K562 (cell line): ENCODE measurements at regions not wholly inside any gene's neighbourhood (a gene's known extent, or its start where the extent isn't known, plus 50 kb on each side); places are given as distances from the start of the nearest gene placed in this dataset.

Experiments used
- ATAC-seq: fragments of 200-7000 bp; cut with Tn5 transposase; 3 replicates; pipeline ENCODE4 v1.9.1; 2020; ENCODE audit warnings: moderate library complexity
- BruUV-seq: library from RNA; stranded (reverse); fragments of 400-500 nt; replicated peaks from 2 replicates; lab custom pipeline; 2021; lab: Mats Ljungman, UMichigan
- CTCF ChIA-PET: fragments of 300-600 bp; formaldehyde crosslinking; extraction: SDS; loops from one replicate; lab custom pipeline; 2021; ENCODE audit warnings: low intra/inter-chr PET ratio; lab: Yijun Ruan, JAX
- POLR2A ChIA-PET: fragments of 300-600, 350-650 bp; sonication (Branson Sonifier 250); formaldehyde crosslinking; extraction: SDS; loops from one replicate; lab custom pipeline; 2021; ENCODE audit warnings: antibody characterized with exemption, inconsistent platforms; lab: Yijun Ruan, JAX
- DNase-seq, 4 experiments: peaks; one replicate each; pipeline versions ENCODE4 v3.0.0 to v3.0.0-alpha.2; 2011 to 2018; ENCODE audit warnings: low spot score in 3 of 4, mixed read lengths in 3 of 4; ENCODE audit errors: extremely low read depth in 1 of 4
- FAIRE-seq: peaks from 2 replicates; lab custom pipeline; 2011; peaks lifted over from hg19 to GRCh38; lab: Jason Lieb, UNC
- H2AFZ ChIP-seq: 2 replicates; pipeline ENCODE4 v1.6.0; 2011; ENCODE audit warnings: low read depth, low read length, control low read depth, inconsistent platforms
- H3K27ac ChIP-seq: fragments of 200-600 bp; 3 replicates; pipeline ENCODE4 v1.8.0; 2011; ENCODE audit warnings: low read depth, mild to moderate bottlenecking, control low read depth, inconsistent platforms, low read length, moderate library complexity, mixed read lengths; ENCODE audit errors: extremely low read depth
- H3K27me3 ChIP-seq, 2 experiments: fragments of 300-600 bp in 1 of 2; 2 replicates in 1 of 2; 3 replicates in 1 of 2; pipeline versions ENCODE4 v1.6.0 to v1.8.0; 2011; ENCODE audit warnings: inconsistent platforms in 2 of 2, low read length in 2 of 2, mild to moderate bottlenecking in 1 of 2, mixed read lengths in 1 of 2, moderate library complexity in 1 of 2; ENCODE audit not compliant: control insufficient read depth in 2 of 2, insufficient read depth in 2 of 2
- H3K36me3 ChIP-seq: fragments of 300-600 bp; 3 replicates; pipeline ENCODE4 v1.8.0; 2011; ENCODE audit warnings: mild to moderate bottlenecking, low read length, inconsistent platforms; ENCODE audit not compliant: control insufficient read depth, insufficient read depth
- H3K4me1 ChIP-seq, 2 experiments: fragments of 200-600 bp in 1 of 2; replicated peaks in 1 of 2; 2 replicates in 1 of 2; 3 replicates in 1 of 2; pipeline versions ENCODE4 v1.5.1 to v1.8.0; 2011; ENCODE audit warnings: inconsistent platforms in 2 of 2, low read length in 2 of 2, mild to moderate bottlenecking in 1 of 2, mixed read lengths in 1 of 2, moderate library complexity in 1 of 2; ENCODE audit not compliant: control insufficient read depth in 2 of 2, insufficient read depth in 2 of 2
- H3K4me2 ChIP-seq: 2 replicates; pipeline ENCODE4 v1.6.1; 2011; ENCODE audit warnings: low read length, control low read depth, inconsistent platforms, mixed read lengths; ENCODE audit not compliant: insufficient read depth
- H3K4me3 ChIP-seq: fragments of 200-600 bp; sonication (generic), shearing (Covaris generic); 2 replicates; pipeline ENCODE4 v1.5.1; 2016; ENCODE audit warnings: control low read depth, inconsistent platforms
- H3K79me2 ChIP-seq: fragments of 200-600 bp; 3 replicates; pipeline ENCODE4 v1.8.0; 2011; ENCODE audit warnings: low read length, inconsistent platforms; ENCODE audit not compliant: control insufficient read depth, insufficient read depth
- H3K9ac ChIP-seq, 2 experiments: 2 replicates each; pipeline versions ENCODE4 v1.6.0 to v1.6.1; 2011; ENCODE audit warnings: low read depth in 2 of 2, low read length in 2 of 2, control low read depth in 1 of 2, inconsistent platforms in 1 of 2, mild to moderate bottlenecking in 1 of 2, mixed read lengths in 1 of 2; ENCODE audit not compliant: insufficient read depth in 1 of 2
- H3K9me1 ChIP-seq: one replicate; pipeline ENCODE4 v1.6.0; 2011; ENCODE audit warnings: inconsistent platforms, mild to moderate bottlenecking, low read length, moderate library complexity; ENCODE audit not compliant: control insufficient read depth, insufficient read depth
- H3K9me3 ChIP-seq: replicated peaks from 2 replicates; pipeline ENCODE4 v1.5.1; 2011; ENCODE audit warnings: low read depth, low read length, inconsistent platforms; ENCODE audit not compliant: control insufficient read depth, insufficient read depth
- H4K20me1 ChIP-seq: replicated peaks from 2 replicates; pipeline ENCODE4 v1.6.1; 2011; ENCODE audit warnings: low read length, inconsistent platforms, mixed read lengths; ENCODE audit not compliant: control insufficient read depth, insufficient read depth
- ARID2 ChIP-seq: fragments of 450-650 bp; IDR thresholded peaks from 2 replicates; pipeline ENCODE4 v1.6.1; 2017; ENCODE audit warnings: antibody characterized with exemption, mild to moderate bottlenecking
- C11orf30 ChIP-seq: fragments of 450-650 bp; IDR thresholded peaks from 2 replicates; pipeline ENCODE4 v1.6.1; 2016; ENCODE audit warnings: low read depth, mild to moderate bottlenecking
- GATA2 ChIP-seq: sonication (generic); formaldehyde crosslinking; IDR thresholded peaks from 2 replicates; pipeline ENCODE4 v1.4.0; 2020; ENCODE audit warnings: mild to moderate bottlenecking, missing genetic modification reagents
- NCOA4 ChIP-seq: fragments of 450-650 bp; IDR thresholded peaks from 2 replicates; pipeline ENCODE4 v1.6.1; 2018; ENCODE audit warnings: mild to moderate bottlenecking; ENCODE audit not compliant: partially characterized antibody
- NFIC ChIP-seq: fragments of 450-650 bp; IDR thresholded peaks from 2 replicates; pipeline ENCODE4 v1.6.1; 2017; ENCODE audit warnings: mild to moderate bottlenecking, inconsistent platforms
- TAF1 ChIP-seq: IDR thresholded peaks from 2 replicates; pipeline ENCODE4 v1.6.1; 2011; ENCODE audit warnings: mild to moderate bottlenecking, low read length, moderate library complexity; ENCODE audit not compliant: insufficient read depth, control insufficient read depth, severe bottlenecking; ENCODE audit errors: extremely low read depth
- ZBED1 ChIP-seq: IDR thresholded peaks from 2 replicates; pipeline ENCODE4 v1.6.1; 2014
- ZBTB2 ChIP-seq: fragments of 450-650 bp; IDR thresholded peaks from 2 replicates; pipeline ENCODE4 v1.6.1; 2016; ENCODE audit warnings: antibody characterized with exemption
- ZBTB33 ChIP-seq: sonication (generic); formaldehyde crosslinking; IDR thresholded peaks from 2 replicates; pipeline ENCODE4 v1.8.1; 2023; ENCODE audit warnings: mild to moderate bottlenecking, missing genetic modification reagents
- ZFX ChIP-seq: sonication (generic); formaldehyde crosslinking; IDR thresholded peaks from 2 replicates; pipeline ENCODE4 v1.8.0; 2022; ENCODE audit warnings: mild to moderate bottlenecking, missing genetic modification reagents, moderate library complexity
- ZKSCAN8 ChIP-seq: fragments of 200-800 bp; sonication (Bioruptor generic); IDR thresholded peaks from 2 replicates; pipeline ENCODE4 v1.6.1; 2016; ENCODE audit warnings: missing genetic modification characterization, missing compliant biosample characterization
- ZNF507 ChIP-seq: conservative IDR thresholded peaks from 2 replicates; pipeline ENCODE4 v1.6.1; 2017; ENCODE audit warnings: missing genetic modification characterization, missing compliant biosample characterization
- WGBS: fragments of 100-300 bp; shearing (Covaris generic); methylation state at CpG from one replicate; pipeline ENCODE4 v1.1.6; 2016; ENCODE audit warnings: low coverage, mixed read lengths; ENCODE audit not compliant: insufficient coverage; ENCODE audit errors: missing lambda C conversion rate; 5-methylcytosine and 5-hydroxymethylcytosine counted together
- in situ Hi-C: fragments of 300-500 bp; cut with MboI; formaldehyde crosslinking; loops from 4 replicates; pipeline ENCODE4 v1.15.0; 2018; ENCODE audit warnings: inconsistent platforms, mixed read lengths
- intact Hi-C: fragments of 100-400 bp; cut with micrococcal nuclease; formaldehyde crosslinking; loops from 2 replicates; pipeline ENCODE4 v1.14.2; 2022

GRCh38 chr15:72978223-72978622, 74.0 kb upstream of the NEO1 start (continued):
- TF ChIP-seq ARID2 (no peak), TAF1 (no peak), ZFX (CRISPR knock-in tag) (no peak)
- TF ChIP-seq, all 486 proteins: peak for 0

- H3K4me1 ChIP-seq: no peaks in the 10 kb centered on the region
- no peak for FAIRE-seq
- no TSS peak for BruUV-seq
- H3K9me1 ChIP-seq: no peaks in the 10 kb centered on the region
- no peaks in the 10 kb centered on the region; a peak in 2 of 5 replicates for H3K27me3 ChIP-seq
- no peak for TF ChIP-seq GATA2 (CRISPR knock-in tag)
- TF ChIP-seq ZNF507: no peak
- TF ChIP-seq NCOA4: no peak
- TF ChIP-seq C11orf30: no peak
- no peak for TF ChIP-seq ZKSCAN8 (CRISPR knock-in tag)
- TF ChIP-seq NFIC: no peak
- TF ChIP-seq ZBTB2: no peak
- no peak for TF ChIP-seq ZBED1
- no peak for TF ChIP-seq ZBTB33 (CRISPR knock-in tag)
- H3K4me3 ChIP-seq: no peak overlapping the region
- no peak overlapping the region for H3K9ac ChIP-seq
- in situ Hi-C loops (no loop called here), intact Hi-C loops (no loop called here)
- WGBS: 0% methylated on average over 3 of the region's 3 CpGs
- CTCF ChIA-PET: no interaction called here
- no peaks in the 10 kb centered on the region for H4K20me1 ChIP-seq
- H3K9me3 ChIP-seq: no peaks in the 10 kb centered on the region
- H3K4me2 ChIP-seq: no peak overlapping the region
- no peaks in the 10 kb centered on the region for H3K36me3 ChIP-seq
- ATAC-seq: no peak
- no peak overlapping the region for H3K27ac ChIP-seq
- POLR2A ChIA-PET: no interaction called here
- no peak overlapping the region for H2AFZ ChIP-seq
- no peak for DNase-seq
- H3K79me2 ChIP-seq: no peaks in the 10 kb centered on the region
Observed at GRCh38 chr15:72972362-72972761, 79.9 kb upstream of the NEO1 start.
